Activated B cell treated with CpG ODN at 0.5 μM for 24 hours (primary cell): ENCODE measurements at regions not wholly inside any gene's neighbourhood (a gene's known extent, or its start where the extent isn't known, plus 50 kb on each side); places are given as distances from the start of the nearest gene placed in this dataset.

ENCODE experiments used
- ATAC-seq: fragments of 200-7000 bp; cut with Tn5 transposase; one replicate; pipeline ENCODE4 v1.10.0; 2021; ENCODE audit warnings: low read depth, mild to moderate bottlenecking, moderate library complexity
- CTCF ChIA-PET: fragments of 350-600 bp; sonication (Branson Sonifier 250); formaldehyde crosslinking; loops from one replicate; lab custom pipeline; 2021; ENCODE audit warnings: antibody characterized with exemption; lab: Charles Lee
- POLR2A ChIA-PET: fragments of 350-600 bp; sonication (Branson Sonifier 250); formaldehyde crosslinking; loops from one replicate; lab custom pipeline; 2021; ENCODE audit warnings: antibody characterized with exemption; lab: Charles Lee
- DNase-seq: peaks from one replicate; pipeline ENCODE4 v3.0.0; 2022
- H3K27ac Mint-ChIP-seq: one replicate; pipeline ENCODE4 v1.8.0; 2020; ENCODE audit warnings: mixed read lengths
- H3K27me3 Mint-ChIP-seq: one replicate; pipeline ENCODE4 v1.8.0; 2021; ENCODE audit warnings: mixed read lengths
- H3K36me3 Mint-ChIP-seq: one replicate; pipeline ENCODE4 v1.8.0; 2021; ENCODE audit warnings: low read depth, mixed read lengths
- H3K4me1 Mint-ChIP-seq: one replicate; pipeline ENCODE4 v1.8.0; 2021; ENCODE audit warnings: mixed read lengths
- H3K4me3 Mint-ChIP-seq: one replicate; pipeline ENCODE4 v1.8.0; 2020; ENCODE audit warnings: mild to moderate bottlenecking, mixed read lengths
- H3K9me3 Mint-ChIP-seq: one replicate; pipeline ENCODE4 v1.8.0; 2020; ENCODE audit warnings: mixed read lengths
- CTCF ChIP-seq: fragments of 200-600 bp; IDR thresholded peaks from one replicate; pipeline ENCODE4 v1.8.0; 2022; ENCODE audit warnings: antibody characterized with exemption, mild to moderate bottlenecking
- intact Hi-C: fragments of 100-400 bp; cut with micrococcal nuclease; formaldehyde crosslinking; loops from one replicate; pipeline ENCODE4 v1.15.1; 2024

GRCh38 chr11:128195756-128196155 is 391.6 kb downstream of the ETS1 start:
- Mint-ChIP-seq H3K4me3 (no peak overlapping the region), H3K27ac (no peak overlapping the region), H3K36me3 (no peaks in the 10 kb centered on the region), H3K9me3 (no peaks in the 10 kb centered on the region), H3K4me1 (peaks cover 18% of the 10 kb centered on the region), H3K27me3 (no peaks in the 10 kb centered on the region)
- intact Hi-C loops: loop anchor here (1.0 to 5.0 kb wide), 6 partner anchors 65 to 562 kb away; no protein-coding TSS in a partner anchor
- ChIA-PET CTCF (interaction anchor here (2.1 kb wide), 1 partner anchor 437 kb away, joined by 11 read pairs; no protein-coding TSS in a partner anchor), POLR2A (no interaction called here)
- TF ChIP-seq CTCF: no peak
- ATAC-seq (no peak), DNase-seq (no peak)

- DNase-seq (no peak), ATAC-seq (peak; percentile 84)
- Mint-ChIP-seq H3K4me3 (peak overlapping the region; percentile 16), H3K36me3 (no peaks in the 10 kb centered on the region), H3K4me1 (peaks cover 18% of the 10 kb centered on the region), H3K27me3 (no peaks in the 10 kb centered on the region), H3K9me3 (no peaks in the 10 kb centered on the region), H3K27ac (peak overlapping the region; percentile 22)
- ChIA-PET CTCF (interaction anchor here (0.9 to 2.1 kb wide), 3 partner anchors 128 to 437 kb away, joined by 3 to 11 read pairs (median 4); no protein-coding TSS in a partner anchor), POLR2A (interaction anchor here (0.6 to 0.7 kb wide), 2 partner anchors 126 to 723 kb away, joined by 3 to 4 read pairs; no protein-coding TSS in a partner anchor)
- intact Hi-C loops: loop anchor here (1.0 to 5.0 kb wide), 6 partner anchors 66 to 562 kb away; no protein-coding TSS in a partner anchor
- TF ChIP-seq CTCF: no peak
These were observed 392.2 kb downstream of the ETS1 start for GRCh38 chr11:128195057-128195751.

GRCh38 chr11:128194216-128194615 is 393.1 kb downstream of the ETS1 start:
- Mint-ChIP-seq H3K4me1 (peaks cover 18% of the 10 kb centered on the region), H3K27me3 (no peaks in the 10 kb centered on the region), H3K27ac (no peak overlapping the region), H3K36me3 (no peaks in the 10 kb centered on the region), H3K4me3 (no peak overlapping the region), H3K9me3 (no peaks in the 10 kb centered on the region)
- ChIA-PET POLR2A (no interaction called here), CTCF (interaction anchor here (0.9 to 2.1 kb wide), 3 partner anchors 129 to 438 kb away, joined by 3 to 11 read pairs (median 4); no protein-coding TSS in a partner anchor)
- no peak for TF ChIP-seq CTCF
- no peak for ATAC-seq
- DNase-seq: no peak
- intact Hi-C loops: loop anchor here (2.0 kb wide), 1 partner anchor 67 kb away; no protein-coding TSS in a partner anchor

- ChIA-PET POLR2A (no interaction called here), CTCF (interaction anchor here (0.7 kb wide), 1 partner anchor 97 kb away, joined by 3 read pairs; no protein-coding TSS in a partner anchor)
- Mint-ChIP-seq H3K36me3 (no peaks in the 10 kb centered on the region), H3K4me3 (no peak overlapping the region), H3K27me3 (no peaks in the 10 kb centered on the region), H3K9me3 (no peaks in the 10 kb centered on the region), H3K4me1 (peaks cover 18% of the 10 kb centered on the region), H3K27ac (no peak overlapping the region)
- no peak for ATAC-seq
- intact Hi-C loops: loop anchor here (2.0 kb wide), 1 partner anchor 67 kb away; no protein-coding TSS in a partner anchor
- TF ChIP-seq CTCF: no peak
- DNase-seq: no peak
These were observed 393.7 kb downstream of the ETS1 start for GRCh38 chr11:128193615-128194014.

- Mint-ChIP-seq H3K4me3 (no peak overlapping the region), H3K27me3 (no peaks in the 10 kb centered on the region), H3K4me1 (peaks cover 14% of the 10 kb centered on the region), H3K9me3 (no peaks in the 10 kb centered on the region), H3K27ac (no peak overlapping the region), H3K36me3 (no peaks in the 10 kb centered on the region)
- POLR2A ChIA-PET: no interaction called here
- DNase-seq: no peak
- intact Hi-C loops: no loop called here
- no peak for TF ChIP-seq CTCF
- no peak for ATAC-seq
- CTCF ChIA-PET: no interaction called here
These were observed 397.0 kb downstream of the ETS1 start for GRCh38 chr11:128190312-128190711.
